ENCODE measurements at regions not wholly inside any gene's neighbourhood (a gene's known extent, or its start where the extent isn't known, plus 50 kb on each side); places are given as distances from the start of the nearest gene placed in this dataset.

DNA sequence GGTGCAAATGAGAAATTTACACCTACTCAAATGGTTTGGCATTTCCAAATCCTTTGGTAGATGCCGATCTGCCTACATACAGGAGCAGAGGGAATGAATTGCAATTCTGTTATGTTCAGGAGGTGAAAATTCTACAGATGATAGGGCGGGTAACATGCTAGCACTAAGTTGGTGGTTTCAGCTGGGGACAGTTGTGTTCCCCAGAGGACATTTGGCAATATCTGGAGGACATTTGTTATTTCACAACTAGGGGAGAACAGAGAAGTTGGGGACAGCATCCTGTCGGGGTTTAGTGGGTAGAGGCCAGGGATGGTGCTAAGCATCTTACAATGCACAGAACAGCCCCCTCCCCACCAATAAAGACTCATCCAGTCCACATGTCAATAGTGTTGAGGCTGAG is 96.5 kb upstream of the PUDP start:
- no peak for TF ChIP-seq CTCF (IDR thresholded peaks at IDR 0.05; ENCODE audit: extremely low read depth, missing control alignments)
- DNase-seq (ENCODE audit: low spot score): no peak

GRCh38 chrX:7242613-7243012 is 94.7 kb upstream of the PUDP start:
- peak; percentile 45 for DNase-seq (ENCODE audit: low spot score)
- TF ChIP-seq CTCF (IDR thresholded peaks at IDR 0.05; ENCODE audit: extremely low read depth, missing control alignments): no peak

DNA sequence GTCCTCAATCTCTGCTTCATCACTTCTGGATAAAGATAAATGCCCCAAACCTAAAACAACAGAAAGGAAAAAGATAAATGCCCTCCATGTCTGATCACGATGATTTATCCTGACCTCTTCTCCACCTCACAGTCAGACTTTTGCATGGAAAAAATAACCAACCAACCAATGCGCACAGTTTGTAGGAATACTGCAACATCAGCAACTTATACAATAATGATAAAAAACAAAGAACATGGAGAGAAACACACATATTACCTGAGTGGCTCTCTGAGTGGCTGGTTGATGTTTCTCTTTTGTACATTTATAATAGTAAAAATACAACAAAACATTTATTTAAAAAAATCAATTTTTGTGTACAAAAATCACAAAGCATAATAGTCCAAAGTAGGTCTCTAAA is 93.0 kb upstream of the PUDP start:
- no peak for TF ChIP-seq CTCF (IDR thresholded peaks at IDR 0.05; ENCODE audit: extremely low read depth, missing control alignments)
- no peak for DNase-seq (ENCODE audit: low spot score)

GRCh38 chrX:7235071-7235470 is 87.1 kb upstream of the PUDP start:
- no peak for DNase-seq (ENCODE audit: low spot score)
- TF ChIP-seq CTCF (IDR thresholded peaks at IDR 0.05; ENCODE audit: extremely low read depth, missing control alignments): no peak

DNA sequence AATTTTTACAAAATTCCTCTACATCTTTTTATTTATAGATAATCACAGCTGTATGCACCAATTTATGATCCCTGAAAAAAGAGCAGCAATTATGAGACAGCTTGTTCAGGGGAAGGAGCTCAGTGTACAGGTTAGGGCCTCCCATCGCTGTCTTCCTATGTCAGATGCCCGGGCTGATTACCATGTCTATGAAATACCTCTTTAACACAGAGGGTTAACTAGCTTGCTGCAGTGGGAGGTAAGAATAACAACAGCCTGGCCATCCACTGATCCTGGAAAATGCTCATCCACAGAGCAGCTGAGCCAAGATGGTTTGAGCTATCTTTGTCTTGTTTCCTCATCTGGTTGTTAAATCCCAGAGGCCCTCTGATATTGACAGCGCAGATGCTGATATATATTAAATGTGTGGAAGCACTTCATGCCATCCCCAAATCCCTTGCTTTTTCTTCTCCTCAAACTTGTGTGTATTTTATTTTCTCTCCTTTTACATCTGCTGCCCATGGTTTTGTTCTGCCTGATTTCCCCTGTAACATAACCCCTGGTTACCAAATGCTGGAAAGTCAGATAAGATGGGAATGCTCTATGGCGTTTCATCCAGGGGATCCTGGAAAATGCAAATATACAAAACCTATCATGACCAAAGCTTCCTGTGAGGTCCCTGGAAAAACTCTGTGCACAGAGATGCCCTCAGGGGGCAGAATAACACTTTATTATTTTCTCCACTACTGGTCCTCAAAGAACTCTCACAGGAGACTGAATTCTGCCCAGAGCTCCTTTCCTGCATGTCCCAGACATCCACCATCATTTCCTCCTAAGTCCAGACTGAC is 85.8 kb upstream of the PUDP start:
- DNase-seq (ENCODE audit: low spot score): no peak
- TF ChIP-seq CTCF (IDR thresholded peaks at IDR 0.05; ENCODE audit: extremely low read depth, missing control alignments): no peak

- TF ChIP-seq CTCF (IDR thresholded peaks at IDR 0.05; ENCODE audit: extremely low read depth, missing control alignments): no peak
- no peak for DNase-seq (ENCODE audit: low spot score)
Observed at GRCh38 chrX:7228226-7228625, 80.3 kb upstream of the PUDP start.

DNA sequence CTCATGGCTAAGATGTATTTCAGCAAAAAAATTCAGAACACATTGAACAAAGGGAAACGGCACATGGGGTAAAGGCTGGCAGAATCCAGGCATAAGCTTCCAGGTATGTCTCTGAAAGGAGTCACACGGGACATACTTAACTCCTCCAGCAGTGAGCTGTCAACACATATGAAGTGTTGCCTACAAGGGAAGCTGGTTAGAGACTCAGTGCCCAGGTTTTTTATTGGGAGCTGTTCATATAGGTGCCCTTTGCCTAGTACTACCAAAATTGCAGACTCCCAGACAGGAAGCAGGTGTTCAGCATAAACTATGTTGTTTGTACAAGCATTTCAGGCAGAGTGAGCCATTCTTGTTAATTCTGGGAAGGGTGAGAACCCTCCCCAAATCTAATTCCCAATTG is 77.4 kb upstream of the PUDP start:
- no peak for DNase-seq (ENCODE audit: low spot score)
- no peak for TF ChIP-seq CTCF (IDR thresholded peaks at IDR 0.05; ENCODE audit: extremely low read depth, missing control alignments)
